Upper lobe of left lung (tissue), 6 donors: ENCODE measurements at regions not wholly inside any gene's neighbourhood (a gene's known extent, or its start where the extent isn't known, plus 50 kb on each side); places are given as distances from the start of the nearest gene placed in this dataset.

ENCODE experiments used
- ATAC-seq, 2 donors: fragments of 200-7000 bp; cut with Tn5 transposase; one replicate each; pipeline ENCODE4 v1.9.1; 2022; ENCODE audit warnings: mild to moderate bottlenecking in 2 of 2, moderate library complexity in 2 of 2; ENCODE audit not compliant: low FRiP score in 2 of 2
- DNase-seq, 2 donors: peaks; one replicate each; pipeline ENCODE4 v3.0.0-alpha.2; 2019 to 2020
- H3K27ac ChIP-seq, 4 donors: fragments of 200-600 bp; sonication (generic); one replicate each; pipeline ENCODE4 v1.5.1; 2016 to 2019
- H3K27me3 ChIP-seq, 4 donors: fragments of 200-600 bp; sonication (generic); one replicate each; pipeline ENCODE4 v1.5.1; 2017 to 2019
- H3K36me3 ChIP-seq, 4 donors: fragments of 200-600 bp; sonication (generic); one replicate each; pipeline ENCODE4 v1.5.1; 2016 to 2019
- H3K4me1 ChIP-seq, 4 donors: fragments of 200-600 bp; sonication (generic); one replicate each; pipeline ENCODE4 v1.5.1; 2018 to 2019
- H3K4me3 ChIP-seq, 4 donors: fragments of 200-600 bp; sonication (generic); one replicate each; pipeline ENCODE4 v1.5.1; 2017 to 2019; ENCODE audit warnings: mild to moderate bottlenecking in 2 of 4, moderate library complexity in 1 of 4
- H3K9me3 ChIP-seq, 4 donors: fragments of 200-600 bp; sonication (generic); one replicate each; pipeline ENCODE4 v1.5.1; 2018 to 2019
- EP300 ChIP-seq, 4 donors: sonication (generic); formaldehyde crosslinking; IDR thresholded peaks; one replicate each; pipeline ENCODE4 v1.5.1; 2017; ENCODE audit warnings: antibody characterized with exemption in 4 of 4, control low read depth in 2 of 4
- POLR2A ChIP-seq, 4 donors: fragments of 450-650 bp; IDR thresholded peaks; one replicate each; pipeline ENCODE4 v1.5.1; 2016 to 2017; ENCODE audit warnings: antibody characterized with exemption in 4 of 4, mild to moderate bottlenecking in 2 of 4
- POLR2AphosphoS5 ChIP-seq, 2 donors: sonication (generic); formaldehyde crosslinking; IDR thresholded peaks; one replicate each; pipeline ENCODE4 v1.5.1; 2017; ENCODE audit warnings: antibody characterized with exemption in 2 of 2
- WGBS, 2 donors: methylation state at CpG; one replicate each; pipeline ENCODE4 v1.1.5; 2017 to 2018; 5-methylcytosine and 5-hydroxymethylcytosine counted together
- TF ChIP-seq, protein P1 (sequence below), 6 experiments: fragments of 450-650 bp in 4 of 6; fragments of 200-600 bp in 2 of 6; sonication (generic) in 2 of 6; IDR thresholded peaks; one replicate each; pipeline ENCODE4 v1.5.1; 2016 to 2019; ENCODE audit warnings: antibody characterized with exemption in 6 of 6
- donor health status: DM: no; HTN: no; CAD: no; lungs with moderate emphysema.
- donor health status: DM: no; HTN: yes; CAD: no; lungs with severe emphysema.

DNA sequence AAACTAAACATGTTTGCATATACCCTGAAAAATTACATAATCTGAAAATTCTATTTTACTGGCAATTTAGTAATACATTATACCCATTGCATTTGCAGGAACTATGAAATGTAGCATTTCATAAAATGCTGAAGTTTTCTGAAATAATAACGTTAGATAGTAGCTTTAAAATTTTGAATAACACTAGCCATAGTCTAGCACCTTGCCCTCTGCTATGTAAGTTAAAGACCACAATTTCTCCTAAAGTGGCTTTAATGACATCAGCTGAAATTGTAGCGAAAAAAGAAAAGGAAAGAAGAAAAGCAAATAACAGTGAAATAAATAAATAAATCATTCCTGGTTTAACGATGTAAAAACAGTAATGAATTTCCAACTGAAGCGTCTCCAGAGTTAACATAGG, 172.8 kb upstream of the RASA1 start:
- H3K36me3 ChIP-seq: no peaks in the 10 kb centered on the region
- H3K9me3 ChIP-seq: no peaks in the 10 kb centered on the region
- DNase-seq (no peak), ATAC-seq (no peak)
- 82 to 88% methylated on average over 4 of the region's 4 CpGs for WGBS, 2 donors
- H3K4me1 ChIP-seq: no peaks in the 10 kb centered on the region
- H3K27ac ChIP-seq: no peak overlapping the region
- no peak for TF ChIP-seq EP300 (IDR thresholded peaks at IDR 0.05)
- TF ChIP-seq POLR2AphosphoS5 (IDR thresholded peaks at IDR 0.05): no peak
- TF ChIP-seq POLR2A (IDR thresholded peaks at IDR 0.05): no peak
- TF ChIP-seq, protein P1, sequence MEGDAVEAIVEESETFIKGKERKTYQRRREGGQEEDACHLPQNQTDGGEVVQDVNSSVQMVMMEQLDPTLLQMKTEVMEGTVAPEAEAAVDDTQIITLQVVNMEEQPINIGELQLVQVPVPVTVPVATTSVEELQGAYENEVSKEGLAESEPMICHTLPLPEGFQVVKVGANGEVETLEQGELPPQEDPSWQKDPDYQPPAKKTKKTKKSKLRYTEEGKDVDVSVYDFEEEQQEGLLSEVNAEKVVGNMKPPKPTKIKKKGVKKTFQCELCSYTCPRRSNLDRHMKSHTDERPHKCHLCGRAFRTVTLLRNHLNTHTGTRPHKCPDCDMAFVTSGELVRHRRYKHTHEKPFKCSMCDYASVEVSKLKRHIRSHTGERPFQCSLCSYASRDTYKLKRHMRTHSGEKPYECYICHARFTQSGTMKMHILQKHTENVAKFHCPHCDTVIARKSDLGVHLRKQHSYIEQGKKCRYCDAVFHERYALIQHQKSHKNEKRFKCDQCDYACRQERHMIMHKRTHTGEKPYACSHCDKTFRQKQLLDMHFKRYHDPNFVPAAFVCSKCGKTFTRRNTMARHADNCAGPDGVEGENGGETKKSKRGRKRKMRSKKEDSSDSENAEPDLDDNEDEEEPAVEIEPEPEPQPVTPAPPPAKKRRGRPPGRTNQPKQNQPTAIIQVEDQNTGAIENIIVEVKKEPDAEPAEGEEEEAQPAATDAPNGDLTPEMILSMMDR (IDR thresholded peaks at IDR 0.05): no peak
- H3K4me3 ChIP-seq: no peak overlapping the region
- no peaks in the 10 kb centered on the region for H3K27me3 ChIP-seq

DNA sequence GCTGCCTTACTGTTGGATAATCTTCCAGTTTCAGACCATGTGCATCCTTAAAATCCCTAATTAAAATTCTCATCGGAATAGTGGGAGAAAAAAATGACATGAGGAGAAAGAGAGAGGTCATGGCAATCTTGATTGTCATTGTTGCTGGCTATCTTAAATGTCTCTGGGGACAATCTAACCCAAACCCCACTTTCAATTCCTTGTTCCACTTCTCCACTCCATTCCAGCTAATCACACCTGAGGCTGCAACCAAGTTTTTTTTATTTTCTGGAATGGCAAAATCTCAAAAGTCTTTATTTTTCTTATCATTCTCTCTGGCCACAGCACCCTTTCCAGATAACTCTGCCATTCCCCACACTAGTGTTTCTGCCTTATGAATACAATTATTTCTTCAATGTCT, 171.9 kb upstream of the RASA1 start:
- WGBS, 2 donors: 89% methylated on average over 1 of the region's 1 CpG
- H3K4me1 ChIP-seq: no peaks in the 10 kb centered on the region
- H3K9me3 ChIP-seq: no peaks in the 10 kb centered on the region
- TF ChIP-seq, protein P1 (IDR thresholded peaks at IDR 0.05): no peak
- TF ChIP-seq EP300 (IDR thresholded peaks at IDR 0.05): no peak
- TF ChIP-seq POLR2AphosphoS5 (IDR thresholded peaks at IDR 0.05): no peak
- TF ChIP-seq POLR2A (IDR thresholded peaks at IDR 0.05): no peak
- ATAC-seq (no peak), DNase-seq (no peak)
- no peaks in the 10 kb centered on the region for H3K27me3 ChIP-seq
- no peak overlapping the region for H3K4me3 ChIP-seq
- H3K27ac ChIP-seq: no peak overlapping the region
- no peaks in the 10 kb centered on the region for H3K36me3 ChIP-seq

DNA sequence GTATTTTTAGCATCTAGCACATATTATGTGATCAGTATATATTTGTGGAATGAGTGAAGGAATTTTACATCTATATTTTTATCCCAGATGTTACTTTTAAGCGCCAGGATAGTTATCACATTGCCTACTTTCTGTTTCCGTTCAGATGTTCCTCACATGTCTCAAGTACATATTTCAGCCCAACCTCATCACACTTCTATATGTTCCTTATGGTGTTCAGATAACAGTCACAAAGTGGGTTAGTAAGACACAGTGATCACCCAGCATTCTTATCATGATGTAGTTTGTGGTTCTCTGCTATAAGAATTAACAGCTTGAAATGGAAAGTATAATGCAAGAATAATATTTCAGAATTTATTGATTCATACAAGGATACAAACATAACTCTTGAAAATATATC, 170.0 kb upstream of the RASA1 start:
- TF ChIP-seq EP300 (IDR thresholded peaks at IDR 0.05): no peak
- TF ChIP-seq POLR2AphosphoS5 (IDR thresholded peaks at IDR 0.05): no peak
- TF ChIP-seq, protein P1 (IDR thresholded peaks at IDR 0.05): no peak
- no peak for TF ChIP-seq POLR2A (IDR thresholded peaks at IDR 0.05)
- no peak overlapping the region for H3K27ac ChIP-seq
- ATAC-seq: no peak
- H3K9me3 ChIP-seq: no peaks in the 10 kb centered on the region
- no peaks in the 10 kb centered on the region for H3K27me3 ChIP-seq
- H3K4me1 ChIP-seq: no peaks in the 10 kb centered on the region
- 83 to 89% methylated on average over 2 of the region's 2 CpGs for WGBS, 2 donors
- DNase-seq: no peak
- H3K36me3 ChIP-seq: no peaks in the 10 kb centered on the region
- no peak overlapping the region for H3K4me3 ChIP-seq

DNA sequence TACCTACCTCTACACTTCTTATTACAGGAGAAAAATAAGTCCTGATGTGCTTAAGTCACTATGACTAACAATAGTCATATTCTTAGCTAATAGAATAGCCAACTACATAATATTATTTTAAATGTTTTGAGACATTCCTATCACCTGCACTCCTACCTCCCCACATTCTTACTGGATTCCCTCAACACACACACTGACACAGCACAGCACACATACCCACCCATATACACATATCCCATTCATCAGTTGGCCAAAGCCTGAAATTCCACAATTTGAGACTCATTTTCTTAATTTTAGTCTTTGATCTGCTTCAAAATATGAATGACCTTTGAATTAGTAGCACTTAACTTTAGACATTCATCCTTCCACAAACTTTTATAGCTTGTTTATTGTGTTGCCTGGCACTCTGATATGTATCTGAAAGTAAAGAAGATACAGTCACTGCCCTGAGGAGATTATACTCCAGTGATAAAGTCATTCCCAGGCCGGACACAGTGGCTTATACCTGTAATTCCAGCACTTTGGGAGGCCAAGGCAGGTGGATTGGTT, 168.3 kb upstream of the RASA1 start:
- no peak for ATAC-seq
- TF ChIP-seq EP300 (IDR thresholded peaks at IDR 0.05) (no peak), POLR2AphosphoS5 (IDR thresholded peaks at IDR 0.05) (no peak), POLR2A (IDR thresholded peaks at IDR 0.05) (no peak)
- TF ChIP-seq, protein P1 (IDR thresholded peaks at IDR 0.05): no peak
- no peaks in the 10 kb centered on the region for H3K36me3 ChIP-seq
- no peak overlapping the region for H3K27ac ChIP-seq
- H3K9me3 ChIP-seq: no peaks in the 10 kb centered on the region
- H3K4me3 ChIP-seq: no peak overlapping the region
- WGBS, 2 donors: 38 to 60% methylated on average over 1 of the region's 1 CpG
- no peaks in the 10 kb centered on the region for H3K4me1 ChIP-seq
- DNase-seq: no peak
- no peaks in the 10 kb centered on the region for H3K27me3 ChIP-seq

DNA sequence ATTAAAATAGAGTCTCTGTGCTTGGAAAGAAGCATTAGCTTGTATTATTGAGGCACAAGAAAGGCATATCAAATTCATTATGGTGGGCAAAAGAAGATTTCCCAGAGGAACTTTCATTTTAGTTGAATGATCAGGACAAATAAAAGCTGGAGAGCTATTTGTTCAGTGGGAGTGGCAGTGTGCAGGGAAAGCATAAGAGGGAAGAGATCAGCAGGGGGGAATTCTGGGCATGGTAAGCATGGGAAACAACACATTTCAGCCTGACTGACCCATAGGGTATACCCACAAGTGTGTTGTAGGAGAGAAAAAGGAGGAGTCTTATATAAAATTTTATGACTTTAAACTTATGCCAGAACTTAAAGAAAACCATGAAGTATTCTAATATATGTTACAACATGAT, 167.7 kb upstream of the RASA1 start:
- Histone ChIP-seq H3K9me3 (no peaks in the 10 kb centered on the region), H3K4me1 (no peaks in the 10 kb centered on the region), H3K27me3 (no peaks in the 10 kb centered on the region), H3K36me3 (no peaks in the 10 kb centered on the region), H3K27ac (no peak overlapping the region), H3K4me3 (no peak overlapping the region)
- TF ChIP-seq POLR2AphosphoS5 (IDR thresholded peaks at IDR 0.05): no peak
- no peak for TF ChIP-seq EP300 (IDR thresholded peaks at IDR 0.05)
- TF ChIP-seq, protein P1 (IDR thresholded peaks at IDR 0.05): no peak
- TF ChIP-seq POLR2A (IDR thresholded peaks at IDR 0.05): no peak
- no peak for DNase-seq
- ATAC-seq: no peak
